Endothelial cell of umbilical vein (primary cell): ENCODE measurements at regions not wholly inside any gene's neighbourhood (a gene's known extent, or its start where the extent isn't known, plus 50 kb on each side); places are given as distances from the start of the nearest gene placed in this dataset.
A peak's percentile ranks its signal among the peaks of the same experiment; 100 is the strongest.

Experiments used
- BruUV-seq: library from RNA; stranded (reverse); fragments of 400-500 nt; replicated peaks from 2 replicates; lab custom pipeline; 2021; lab: Mats Ljungman, UMichigan
- CTCF ChIA-PET: fragments of 300-600, 350-600 bp; sonication (Branson Sonifier 250); formaldehyde crosslinking; loops from one replicate; lab custom pipeline; 2021; ENCODE audit warnings: antibody characterized with exemption, inconsistent platforms; lab: Charles Lee
- POLR2A ChIA-PET: fragments of 300-600, 350-600 bp; sonication (Branson Sonifier 250); formaldehyde crosslinking; loops from one replicate; lab custom pipeline; 2021; ENCODE audit warnings: antibody characterized with exemption, inconsistent platforms; lab: Charles Lee
- DNase-seq: peaks from one replicate; pipeline ENCODE4 v3.0.0-alpha.2; 2011; ENCODE audit warnings: low read depth, low spot score
- FAIRE-seq: peaks from 2 replicates; lab custom pipeline; 2011; peaks lifted over from hg19 to GRCh38; lab: Jason Lieb, UNC
- H2AFZ ChIP-seq: 2 replicates; pipeline ENCODE4 v1.6.0; 2012; ENCODE audit warnings: low read depth, low read length, control low read depth, inconsistent platforms
- H3K27ac ChIP-seq: 2 replicates; pipeline ENCODE4 v1.5.1; 2011; ENCODE audit warnings: low read depth, mild to moderate bottlenecking, control low read depth, low read length, moderate library complexity; ENCODE audit not compliant: insufficient read depth
- H3K27me3 ChIP-seq, 2 experiments: 2 replicates each; pipeline versions ENCODE4 v1.6.0 to v1.6.1; 2011; ENCODE audit warnings: low read length in 2 of 2, mixed read lengths in 1 of 2; ENCODE audit not compliant: control insufficient read depth in 2 of 2, insufficient read depth in 2 of 2
- H3K36me3 ChIP-seq, 2 experiments: 2 replicates in 1 of 2; 3 replicates in 1 of 2; pipeline ENCODE4 v1.5.1; 2011; ENCODE audit warnings: low read length in 2 of 2, mild to moderate bottlenecking in 1 of 2, moderate library complexity in 1 of 2; ENCODE audit not compliant: control insufficient read depth in 2 of 2, insufficient read depth in 2 of 2; ENCODE audit errors: extremely low read depth in 1 of 2
- H3K4me1 ChIP-seq: 3 replicates; pipeline ENCODE4 v1.5.1; 2011; ENCODE audit warnings: mild to moderate bottlenecking, low read length; ENCODE audit not compliant: control insufficient read depth, insufficient read depth; ENCODE audit errors: extremely low read depth
- H3K4me2 ChIP-seq: 2 replicates; pipeline ENCODE4 v1.6.1; 2011; ENCODE audit warnings: low read length, control low read depth, mixed read lengths; ENCODE audit not compliant: insufficient read depth
- H3K4me3 ChIP-seq, 3 experiments: fragments of 200-600 bp in 1 of 3; sonication (generic), shearing (Covaris generic) in 1 of 3; replicated peaks in 1 of 3; 2 replicates each; pipeline ENCODE4 v1.5.1; 2011 to 2016; ENCODE audit warnings: control low read depth in 3 of 3, low read length in 3 of 3, mild to moderate bottlenecking in 2 of 3, inconsistent platforms in 1 of 3, low read depth in 1 of 3, moderate library complexity in 1 of 3; ENCODE audit not compliant: insufficient read depth in 1 of 3
- H3K79me2 ChIP-seq: 2 replicates; pipeline ENCODE4 v1.6.0; 2012; ENCODE audit warnings: low read length, inconsistent platforms; ENCODE audit not compliant: control insufficient read depth, insufficient read depth
- H3K9ac ChIP-seq: replicated peaks from 2 replicates; pipeline ENCODE3; 2011; ENCODE audit warnings: low read length, control low read depth; ENCODE audit not compliant: insufficient read depth; ENCODE audit errors: extremely low read depth
- H3K9me1 ChIP-seq: replicated peaks from 3 replicates; pipeline ENCODE4 v1.6.0; 2011; ENCODE audit warnings: mild to moderate bottlenecking, low read length; ENCODE audit not compliant: control insufficient read depth, insufficient read depth; ENCODE audit errors: extremely low read depth
- H3K9me3 ChIP-seq: replicated peaks from 2 replicates; pipeline ENCODE4 v1.5.1; 2012; ENCODE audit warnings: low read length, inconsistent platforms; ENCODE audit not compliant: control insufficient read depth, insufficient read depth
- H4K20me1 ChIP-seq: replicated peaks from 2 replicates; pipeline ENCODE3; 2011; ENCODE audit warnings: mild to moderate bottlenecking, low read length; ENCODE audit not compliant: control insufficient read depth, insufficient read depth; ENCODE audit errors: extremely low read depth
- CTCF ChIP-seq, 2 donors: IDR thresholded peaks; 1 replicate in 1 of 2; 2 replicates in 1 of 2; pipeline ENCODE4 v1.5.1; 2011; ENCODE audit warnings: low read length in 2 of 2, mild to moderate bottlenecking in 2 of 2, moderate library complexity in 2 of 2, control low read depth in 1 of 2, inconsistent platforms in 1 of 2, low read depth in 1 of 2; ENCODE audit not compliant: insufficient read depth in 1 of 2; ENCODE audit errors: extremely low read depth in 1 of 2
- JUN ChIP-seq: IDR thresholded peaks from 2 replicates; pipeline ENCODE4 v1.6.1; 2011; ENCODE audit warnings: borderline replicate concordance, low read depth; ENCODE audit not compliant: insufficient read length, insufficient read depth
- MAX ChIP-seq: IDR thresholded peaks from 2 replicates; pipeline ENCODE4 v1.6.1; 2011; ENCODE audit not compliant: insufficient read depth, insufficient read length
- MYC ChIP-seq: IDR thresholded peaks from one replicate; pipeline ENCODE4 v1.6.1; 2011; ENCODE audit warnings: mild to moderate bottlenecking, low read depth, low read length
- POLR2A ChIP-seq: IDR thresholded peaks from 2 replicates; pipeline ENCODE4 v1.6.1; 2012; ENCODE audit warnings: low read depth, mild to moderate bottlenecking, control low read depth, low read length
- POLR2AphosphoS5 ChIP-seq: IDR thresholded peaks from 2 replicates; pipeline ENCODE4 v1.6.1; 2012; ENCODE audit warnings: low read depth, mild to moderate bottlenecking, control low read depth, low read length, moderate library complexity; ENCODE audit not compliant: insufficient read depth
- dilution Hi-C: fragments of 300-500 bp; cut with MboI; formaldehyde crosslinking; loops from one replicate; pipeline ENCODE4 v1.15.0; 2019; ENCODE audit warnings: low sequenced_read_pairs; ENCODE audit not compliant: extremely low pct_ligation_motif_present
- intact Hi-C: fragments of 100-400 bp; cut with micrococcal nuclease; formaldehyde crosslinking; loops from one replicate; pipeline ENCODE4 v1.10.0; 2022

GRCh38 chr2:188851826-188852225 is 122.3 kb upstream of the COL3A1 start:
- FAIRE-seq (no peak), DNase-seq (no peak)
- H3K4me1 ChIP-seq, result peaks cover 13% of the 10 kb centered on the region
- intact Hi-C loops (no loop called here), dilution Hi-C loops (no loop called here)
- H3K27ac ChIP-seq, result no peak overlapping the region
- H3K9me1 ChIP-seq, result no peaks in the 10 kb centered on the region
- H3K27me3 ChIP-seq, result no peaks in the 10 kb centered on the region
- H3K4me2 ChIP-seq, result no peak overlapping the region
- no peak overlapping the region for H3K4me3 ChIP-seq
- BruUV-seq, result no TSS peak
- no peaks in the 10 kb centered on the region for H3K9me3 ChIP-seq
- POLR2A ChIA-PET, result no interaction called here
- no peaks in the 10 kb centered on the region for H3K36me3 ChIP-seq
- TF ChIP-seq POLR2A, result no peak
- TF ChIP-seq MYC, result no peak
- no peak for TF ChIP-seq CTCF (IDR thresholded peaks at IDR 0.05; ENCODE audit: extremely low read depth in 1 of 2, insufficient read depth in 1 of 2, low read depth in 1 of 2, low read length in 2 of 2)
- no peak for TF ChIP-seq JUN
- no peaks in the 10 kb centered on the region for H3K79me2 ChIP-seq
- H3K9ac ChIP-seq, result no peak overlapping the region
- CTCF ChIA-PET, result no interaction called here
- H2AFZ ChIP-seq, result no peak overlapping the region
- H4K20me1 ChIP-seq, result no peaks in the 10 kb centered on the region

GRCh38 chr2:188852772-188853171 is 121.4 kb upstream of the COL3A1 start:
- Histone ChIP-seq H3K4me3 (no peak overlapping the region), H2AFZ (no peak overlapping the region), H3K9ac (no peak overlapping the region), H3K9me3 (no peaks in the 10 kb centered on the region), H3K27me3 (no peaks in the 10 kb centered on the region), H3K79me2 (no peaks in the 10 kb centered on the region), H3K4me1 (peaks cover 13% of the 10 kb centered on the region), H3K36me3 (no peaks in the 10 kb centered on the region), H3K9me1 (no peaks in the 10 kb centered on the region), H3K4me2 (no peak overlapping the region), H3K27ac (no peak overlapping the region), H4K20me1 (no peaks in the 10 kb centered on the region)
- no peak for FAIRE-seq
- ChIA-PET CTCF (no interaction called here), POLR2A (no interaction called here)
- dilution Hi-C loops (no loop called here), intact Hi-C loops (no loop called here)
- no peak for TF ChIP-seq POLR2AphosphoS5
- no peak for TF ChIP-seq MAX
- no peak for TF ChIP-seq POLR2A
- TF ChIP-seq MYC, result no peak
- no peak for TF ChIP-seq CTCF (IDR thresholded peaks at IDR 0.05; ENCODE audit: extremely low read depth in 1 of 2, insufficient read depth in 1 of 2, low read depth in 1 of 2, low read length in 2 of 2)
- no peak for TF ChIP-seq JUN
- DNase-seq, result peak; percentile 9
- no TSS peak for BruUV-seq
